OCI-LY7 (cell line): ENCODE measurements at regions not wholly inside any gene's neighbourhood (a gene's known extent, or its start where the extent isn't known, plus 50 kb on each side); places are given as distances from the start of the nearest gene placed in this dataset.

ENCODE experiments used
- BruUV-seq: library from RNA; stranded (reverse); fragments of 400-500 nt; replicated peaks from 2 replicates; lab custom pipeline; 2021; lab: Mats Ljungman, UMichigan
- CTCF ChIA-PET: fragments of 300-600 bp; sonication (Branson Sonifier 250); formaldehyde crosslinking; loops from one replicate; lab custom pipeline; 2022; ENCODE audit warnings: antibody characterized with exemption; ENCODE audit not compliant: unreplicated experiment; lab: Charles Lee
- POLR2A ChIA-PET: fragments of 300-600 bp; sonication (Branson Sonifier 250); formaldehyde crosslinking; loops from one replicate; lab custom pipeline; 2022; ENCODE audit warnings: antibody characterized with exemption; lab: Charles Lee
- DNase-seq: peaks from one replicate; pipeline ENCODE4 v3.0.0-alpha.2; 2015; ENCODE audit warnings: low spot score
- H2AFZ ChIP-seq: fragments of 200-600 bp; sonication (generic), shearing (Covaris generic); 2 replicates; pipeline ENCODE4 v1.6.1; 2014; ENCODE audit warnings: mild to moderate bottlenecking, antibody characterized with exemption, low read length, moderate library complexity
- H3K27ac ChIP-seq: fragments of 200-600 bp; sonication (generic); 2 replicates; pipeline ENCODE4 v1.5.1; 2014; ENCODE audit warnings: mixed run types, low read depth, mild to moderate bottlenecking, moderate library complexity, low read length, inconsistent platforms; ENCODE audit not compliant: poor library complexity, severe bottlenecking
- H3K36me3 ChIP-seq: fragments of 200-600 bp; sonication (generic); 2 replicates; pipeline ENCODE4 v1.6.1; 2014; ENCODE audit warnings: mild to moderate bottlenecking, antibody characterized with exemption, low read length, moderate library complexity, mixed read lengths; ENCODE audit not compliant: insufficient read depth
- H3K4me1 ChIP-seq: fragments of 200-600 bp; sonication (generic); 2 replicates; pipeline ENCODE4 v1.5.1; 2014; ENCODE audit warnings: mild to moderate bottlenecking, low read length; ENCODE audit not compliant: insufficient read depth, poor library complexity, severe bottlenecking
- H3K4me2 ChIP-seq: fragments of 200-600 bp; sonication (generic); 2 replicates; pipeline ENCODE4 v1.6.1; 2014; ENCODE audit warnings: mild to moderate bottlenecking, low read length
- H3K4me3 ChIP-seq: fragments of 200-600 bp; sonication (generic); 2 replicates; pipeline ENCODE4 v1.5.1; 2014; ENCODE audit warnings: mild to moderate bottlenecking, low read depth, low read length; ENCODE audit not compliant: poor library complexity, severe bottlenecking
- H3K79me2 ChIP-seq: fragments of 200-600 bp; sonication (generic); 2 replicates; pipeline ENCODE4 v1.6.1; 2016; ENCODE audit warnings: low read depth, mild to moderate bottlenecking, low read length, moderate library complexity, mixed read lengths; ENCODE audit not compliant: insufficient read depth
- H3K9me2 ChIP-seq: fragments of 200-600 bp; sonication (generic); 2 replicates; pipeline ENCODE4 v1.6.1; 2016; ENCODE audit warnings: mild to moderate bottlenecking, low read length, mixed read lengths; ENCODE audit not compliant: insufficient read depth
- H3K9me3 ChIP-seq: fragments of 200-600 bp; sonication (generic); 2 replicates; pipeline ENCODE4 v1.6.1; 2014; ENCODE audit warnings: mild to moderate bottlenecking, mixed run types, low read length, mixed read lengths
- H4K20me1 ChIP-seq: fragments of 200-600 bp; sonication (generic); 2 replicates; pipeline ENCODE4 v1.6.1; 2014; ENCODE audit warnings: mild to moderate bottlenecking, antibody characterized with exemption, low read length, moderate library complexity, mixed read lengths; ENCODE audit not compliant: insufficient read depth
- EZH2phosphoT487 ChIP-seq: fragments of 200-600 bp; sonication (generic); IDR thresholded peaks from 2 replicates; pipeline ENCODE4 v1.6.1; 2018; ENCODE audit warnings: low read depth, borderline replicate concordance, mild to moderate bottlenecking, mixed run types, antibody characterized with exemption, low read length, moderate library complexity, mixed read lengths
- intact Hi-C: fragments of 100-400 bp; cut with micrococcal nuclease; formaldehyde crosslinking; loops from one replicate; pipeline ENCODE4 v1.10.0; 2022; ENCODE audit not compliant: unreplicated experiment
- TF ChIP-seq, protein P1 (sequence below): fragments of 200-600 bp; sonication (generic); conservative IDR thresholded peaks from 2 replicates; pipeline ENCODE4 v1.5.1; 2014; ENCODE audit warnings: mild to moderate bottlenecking, antibody characterized with exemption, low read length, moderate library complexity, mixed read lengths

DNA sequence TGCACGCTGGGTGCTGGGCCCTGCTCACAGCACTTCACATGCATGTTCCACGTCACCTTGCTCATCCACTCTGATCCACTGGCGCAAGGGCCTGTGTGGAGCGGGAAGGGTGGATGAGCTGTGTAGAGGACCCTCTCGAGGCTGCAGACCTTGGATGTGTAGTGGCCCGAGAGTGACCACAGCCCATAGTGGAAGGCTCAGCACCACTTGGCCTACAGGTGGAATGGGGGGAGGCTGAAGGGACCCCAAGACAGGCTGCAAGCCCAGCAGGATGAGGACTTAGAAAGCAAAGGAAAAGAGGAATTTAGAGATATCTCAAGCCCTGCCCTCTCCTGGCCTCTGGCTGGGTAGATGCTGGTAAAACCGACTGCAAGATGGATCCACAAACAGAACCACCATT lies 175.9 kb upstream of the COPS8 start:
- Histone ChIP-seq H3K36me3 (no peaks in the 10 kb centered on the region), H2AFZ (no peak overlapping the region), H3K4me3 (no peak overlapping the region), H3K4me1 (no peaks in the 10 kb centered on the region), H4K20me1 (no peaks in the 10 kb centered on the region), H3K4me2 (no peak overlapping the region), H3K27ac (no peak overlapping the region), H3K9me2 (no peaks in the 10 kb centered on the region), H3K9me3 (no peaks in the 10 kb centered on the region), H3K79me2 (no peaks in the 10 kb centered on the region)
- intact Hi-C loops, result no loop called here
- no TSS peak for BruUV-seq
- DNase-seq, result no peak
- TF ChIP-seq, protein P1, sequence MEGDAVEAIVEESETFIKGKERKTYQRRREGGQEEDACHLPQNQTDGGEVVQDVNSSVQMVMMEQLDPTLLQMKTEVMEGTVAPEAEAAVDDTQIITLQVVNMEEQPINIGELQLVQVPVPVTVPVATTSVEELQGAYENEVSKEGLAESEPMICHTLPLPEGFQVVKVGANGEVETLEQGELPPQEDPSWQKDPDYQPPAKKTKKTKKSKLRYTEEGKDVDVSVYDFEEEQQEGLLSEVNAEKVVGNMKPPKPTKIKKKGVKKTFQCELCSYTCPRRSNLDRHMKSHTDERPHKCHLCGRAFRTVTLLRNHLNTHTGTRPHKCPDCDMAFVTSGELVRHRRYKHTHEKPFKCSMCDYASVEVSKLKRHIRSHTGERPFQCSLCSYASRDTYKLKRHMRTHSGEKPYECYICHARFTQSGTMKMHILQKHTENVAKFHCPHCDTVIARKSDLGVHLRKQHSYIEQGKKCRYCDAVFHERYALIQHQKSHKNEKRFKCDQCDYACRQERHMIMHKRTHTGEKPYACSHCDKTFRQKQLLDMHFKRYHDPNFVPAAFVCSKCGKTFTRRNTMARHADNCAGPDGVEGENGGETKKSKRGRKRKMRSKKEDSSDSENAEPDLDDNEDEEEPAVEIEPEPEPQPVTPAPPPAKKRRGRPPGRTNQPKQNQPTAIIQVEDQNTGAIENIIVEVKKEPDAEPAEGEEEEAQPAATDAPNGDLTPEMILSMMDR, result no peak
- no peak for TF ChIP-seq EZH2phosphoT487
- ChIA-PET POLR2A (no interaction called here), CTCF (no interaction called here)

DNA sequence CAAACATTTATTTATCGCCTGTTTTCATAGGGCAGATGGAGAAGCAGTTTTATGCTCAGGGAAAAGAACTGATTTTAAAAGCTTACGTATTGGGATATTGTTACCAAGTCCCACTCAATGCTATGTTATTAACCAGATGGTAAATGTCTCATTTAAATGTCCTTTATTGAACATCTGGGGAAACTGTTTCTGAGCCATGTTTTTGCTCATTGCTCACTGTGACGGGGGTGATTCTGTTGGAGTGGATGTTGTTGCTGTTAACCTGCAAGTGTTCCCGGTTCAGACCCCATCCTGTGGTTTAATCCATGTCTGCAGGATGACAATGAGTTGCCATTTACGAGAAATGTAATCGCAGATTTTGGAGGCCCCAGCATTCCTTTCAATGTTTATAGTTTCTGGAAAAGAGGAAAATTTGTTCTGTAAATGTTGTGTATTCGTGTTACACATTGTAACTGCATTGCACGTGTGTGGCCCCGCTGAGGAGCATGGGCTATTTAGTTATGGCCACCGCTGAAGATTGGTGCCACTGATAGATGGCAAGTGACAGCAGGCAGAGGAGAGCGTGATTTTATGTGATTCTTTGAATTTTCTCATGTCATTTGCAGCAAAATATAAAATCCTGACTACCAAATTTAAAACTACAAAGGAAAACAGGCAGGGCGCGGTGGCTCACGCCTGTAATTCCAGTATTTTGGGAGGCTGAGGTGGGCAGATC lies 174.8 kb upstream of the COPS8 start:
- H4K20me1 ChIP-seq, result no peaks in the 10 kb centered on the region
- H3K4me2 ChIP-seq, result no peak overlapping the region
- intact Hi-C loops, result no loop called here
- H2AFZ ChIP-seq, result no peak overlapping the region
- H3K27ac ChIP-seq, result no peak overlapping the region
- BruUV-seq, result no TSS peak
- DNase-seq, result no peak
- H3K4me1 ChIP-seq, result no peaks in the 10 kb centered on the region
- H3K36me3 ChIP-seq, result no peaks in the 10 kb centered on the region
- ChIA-PET POLR2A (no interaction called here), CTCF (no interaction called here)
- TF ChIP-seq EZH2phosphoT487, result no peak
- TF ChIP-seq, protein P1, result no peak
- H3K79me2 ChIP-seq, result no peaks in the 10 kb centered on the region
- no peaks in the 10 kb centered on the region for H3K9me3 ChIP-seq
- H3K4me3 ChIP-seq, result no peak overlapping the region
- H3K9me2 ChIP-seq, result no peaks in the 10 kb centered on the region

DNA sequence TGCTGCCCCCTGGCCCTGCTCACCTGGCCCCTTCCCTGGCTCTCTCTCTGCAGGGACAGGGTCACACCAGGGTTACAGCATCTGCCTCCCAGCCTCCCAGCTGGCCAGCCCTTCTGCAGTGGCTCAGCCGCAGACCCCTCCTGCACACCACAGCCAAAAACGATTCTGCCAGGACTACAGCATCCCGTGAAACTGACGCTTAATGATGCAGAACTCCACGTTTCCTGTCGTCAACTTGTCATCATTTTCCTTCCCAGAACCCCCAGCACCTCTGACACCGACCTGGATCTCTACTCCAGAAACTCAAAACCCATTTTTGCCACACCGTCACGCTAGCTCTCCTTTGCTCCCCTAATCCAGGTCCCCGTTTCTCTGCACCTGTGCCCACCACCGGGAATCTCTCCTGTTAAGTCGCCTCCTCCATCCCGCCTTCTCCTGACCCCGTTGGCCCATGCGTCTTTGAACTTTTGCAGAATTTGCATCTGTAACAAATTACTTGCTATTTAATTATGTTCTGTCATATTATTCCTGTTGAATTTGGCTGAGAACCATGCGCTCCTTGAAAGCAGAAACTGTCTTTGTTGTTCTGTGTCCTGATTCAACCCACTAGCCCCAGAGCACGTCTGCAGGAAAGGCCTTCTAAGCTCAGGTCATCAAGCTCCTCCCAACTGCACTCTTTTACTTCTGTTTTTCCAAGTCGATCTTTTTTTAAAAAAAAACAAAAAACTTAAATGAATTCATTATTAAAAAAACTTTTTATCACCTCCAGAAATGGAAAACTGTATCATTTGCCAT lies 173.2 kb upstream of the COPS8 start:
- H3K4me1 ChIP-seq, result no peaks in the 10 kb centered on the region
- TF ChIP-seq EZH2phosphoT487, result no peak
- TF ChIP-seq, protein P1, result no peak
- H3K79me2 ChIP-seq, result no peaks in the 10 kb centered on the region
- DNase-seq, result no peak
- H3K9me3 ChIP-seq, result no peaks in the 10 kb centered on the region
- BruUV-seq, result no TSS peak
- H3K4me3 ChIP-seq, result no peak overlapping the region
- no peak overlapping the region for H3K4me2 ChIP-seq
- ChIA-PET POLR2A (no interaction called here), CTCF (no interaction called here)
- intact Hi-C loops, result no loop called here
- H2AFZ ChIP-seq, result no peak overlapping the region
- H3K27ac ChIP-seq, result no peak overlapping the region
- no peaks in the 10 kb centered on the region for H4K20me1 ChIP-seq
- no peaks in the 10 kb centered on the region for H3K9me2 ChIP-seq
- no peaks in the 10 kb centered on the region for H3K36me3 ChIP-seq
